VCaP (cell line): ENCODE measurements at regions not wholly inside any gene's neighbourhood (a gene's known extent, or its start where the extent isn't known, plus 50 kb on each side); places are given as distances from the start of the nearest gene placed in this dataset.
"Not testable (repeated sequence)": the region's sequence is repeated elsewhere in the genome, so short reads cannot be mapped to it uniquely, and the experiment has no call there.

ENCODE experiments used
- H3K27ac ChIP-seq: fragments of 450-650 bp; 2 replicates; pipeline ENCODE4 v1.5.1; 2017
- TF ChIP-seq, protein P1 (sequence below): fragments of 450-650 bp; conservative IDR thresholded peaks from 2 replicates; pipeline ENCODE4 v1.5.1; 2017; ENCODE audit warnings: mild to moderate bottlenecking, moderate library complexity

DNA sequence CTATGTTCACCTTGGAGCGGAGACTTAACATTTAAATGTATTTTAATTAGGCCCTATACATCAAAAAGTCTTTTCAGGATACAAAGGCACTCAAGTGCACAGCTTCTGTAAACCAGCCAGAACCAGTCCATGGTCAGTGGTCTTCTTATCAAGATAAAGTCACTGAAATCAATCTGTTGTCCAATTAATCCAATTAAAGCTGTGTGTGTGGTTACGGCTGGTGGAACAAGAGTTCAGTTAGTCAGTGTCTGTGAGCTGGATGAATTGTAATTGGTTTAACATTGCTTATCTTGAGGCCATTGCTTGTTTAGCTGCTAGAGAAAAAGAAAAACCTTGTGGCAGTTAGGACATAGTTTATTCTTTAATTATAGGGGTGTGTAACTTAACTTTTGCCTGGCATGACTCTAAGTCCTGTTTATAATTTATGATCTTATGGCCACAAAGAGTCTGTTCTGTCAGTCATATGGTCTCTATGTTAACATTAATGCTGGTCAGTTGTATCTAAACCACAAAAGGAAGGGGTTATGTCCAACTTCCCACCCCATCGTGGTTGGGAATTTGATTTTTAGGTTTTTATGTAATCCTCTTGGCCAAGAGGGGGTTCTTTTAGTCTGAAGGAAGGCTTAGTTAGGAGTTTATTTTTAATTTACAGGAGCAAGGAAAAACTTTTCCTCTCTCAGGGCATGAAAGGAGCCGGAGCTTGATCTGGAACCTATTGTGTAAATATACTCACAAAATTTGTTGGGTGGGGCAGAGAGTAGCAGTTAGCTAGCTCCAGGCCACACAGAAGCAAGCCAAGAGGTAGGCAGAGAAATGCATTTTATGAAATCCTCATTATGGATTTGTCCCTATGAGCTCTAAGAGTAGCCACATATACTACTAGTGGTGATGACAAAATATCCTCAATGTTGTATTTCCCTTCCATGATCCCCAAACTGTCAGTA lies 665.7 kb upstream of the ACTRT1 start:
- no peak overlapping the region for H3K27ac ChIP-seq
- TF ChIP-seq, protein P1, sequence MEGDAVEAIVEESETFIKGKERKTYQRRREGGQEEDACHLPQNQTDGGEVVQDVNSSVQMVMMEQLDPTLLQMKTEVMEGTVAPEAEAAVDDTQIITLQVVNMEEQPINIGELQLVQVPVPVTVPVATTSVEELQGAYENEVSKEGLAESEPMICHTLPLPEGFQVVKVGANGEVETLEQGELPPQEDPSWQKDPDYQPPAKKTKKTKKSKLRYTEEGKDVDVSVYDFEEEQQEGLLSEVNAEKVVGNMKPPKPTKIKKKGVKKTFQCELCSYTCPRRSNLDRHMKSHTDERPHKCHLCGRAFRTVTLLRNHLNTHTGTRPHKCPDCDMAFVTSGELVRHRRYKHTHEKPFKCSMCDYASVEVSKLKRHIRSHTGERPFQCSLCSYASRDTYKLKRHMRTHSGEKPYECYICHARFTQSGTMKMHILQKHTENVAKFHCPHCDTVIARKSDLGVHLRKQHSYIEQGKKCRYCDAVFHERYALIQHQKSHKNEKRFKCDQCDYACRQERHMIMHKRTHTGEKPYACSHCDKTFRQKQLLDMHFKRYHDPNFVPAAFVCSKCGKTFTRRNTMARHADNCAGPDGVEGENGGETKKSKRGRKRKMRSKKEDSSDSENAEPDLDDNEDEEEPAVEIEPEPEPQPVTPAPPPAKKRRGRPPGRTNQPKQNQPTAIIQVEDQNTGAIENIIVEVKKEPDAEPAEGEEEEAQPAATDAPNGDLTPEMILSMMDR, result no peak

DNA sequence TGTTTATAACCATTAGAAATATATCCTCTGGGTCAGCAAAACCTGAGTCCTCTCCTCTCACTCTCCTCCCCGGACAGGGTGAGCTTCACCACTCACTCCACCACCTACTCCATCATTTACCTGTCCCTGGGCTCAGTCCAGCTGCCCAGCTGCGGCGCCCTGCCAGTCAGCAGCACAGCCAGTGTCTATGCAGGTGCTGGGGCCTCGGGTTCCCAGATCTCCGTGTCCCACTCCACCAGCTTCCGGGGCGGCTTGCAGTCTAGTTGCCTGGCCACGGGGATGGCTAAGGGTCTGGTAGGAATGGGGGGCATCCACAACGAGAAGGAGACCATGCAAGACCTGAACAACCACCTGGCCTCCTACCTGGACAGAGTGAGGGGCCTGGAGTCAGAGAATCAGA lies 662.2 kb upstream of the ACTRT1 start:
- H3K27ac ChIP-seq, result no peak overlapping the region
- TF ChIP-seq, protein P1, result no peak

DNA sequence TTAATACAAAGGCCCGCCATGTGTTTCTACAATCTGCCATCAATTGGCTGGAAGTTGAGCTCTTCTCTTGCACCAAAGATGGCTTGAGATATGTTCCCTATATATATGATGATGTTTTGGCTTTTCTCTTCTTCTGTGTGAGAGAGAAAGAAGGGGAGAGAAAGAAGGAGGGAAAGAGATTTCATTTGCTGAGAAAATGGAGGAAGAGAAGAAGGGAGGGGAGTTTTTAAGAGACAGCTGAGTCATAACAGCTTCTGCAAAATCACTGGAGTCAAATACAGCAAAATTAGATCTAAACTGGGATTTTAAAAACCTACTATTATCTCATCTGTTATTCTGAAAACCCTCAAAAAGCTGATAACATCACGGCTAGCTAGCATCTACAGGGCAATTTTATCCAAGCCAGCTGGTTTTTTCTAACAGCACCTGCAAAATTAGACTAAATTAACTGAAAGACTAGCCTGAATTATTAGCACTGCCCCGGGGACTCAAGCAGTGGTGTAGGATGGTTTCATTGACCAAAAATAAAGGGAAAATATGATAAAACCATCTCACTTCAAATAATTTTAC lies 647.6 kb upstream of the ACTRT1 start:
- TF ChIP-seq, protein P1, result no peak
- H3K27ac ChIP-seq, result no peak overlapping the region

DNA sequence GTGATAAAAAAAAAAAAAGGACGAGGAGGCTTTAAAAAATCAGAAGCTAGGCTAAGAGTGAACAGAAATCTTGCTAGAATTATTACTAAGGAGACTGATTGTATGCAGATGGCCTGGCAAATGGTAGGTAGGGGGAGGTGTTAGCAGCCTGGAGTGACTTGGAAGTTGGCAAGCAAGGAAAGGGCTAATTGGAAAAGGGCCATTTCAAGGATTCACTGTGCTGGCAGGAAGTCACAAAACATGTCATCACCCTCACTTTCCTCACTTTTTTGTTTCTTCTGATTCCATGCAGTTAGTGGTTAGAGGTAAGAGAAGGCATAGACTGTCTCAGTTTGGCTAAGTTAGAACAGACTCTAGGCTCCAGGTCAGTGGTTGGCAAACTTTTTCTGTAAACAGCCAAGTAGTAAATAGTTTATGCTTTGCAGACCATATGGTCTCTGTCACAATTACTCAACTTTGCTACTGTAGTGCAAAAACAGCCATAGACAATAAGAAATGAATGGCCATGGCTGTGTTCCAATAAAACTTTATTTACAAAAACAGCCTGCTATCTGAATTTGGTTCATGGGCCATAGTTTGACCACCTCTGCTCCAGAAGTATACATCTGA lies 646.5 kb upstream of the ACTRT1 start:
- no peak overlapping the region for H3K27ac ChIP-seq
- TF ChIP-seq, protein P1, result no peak

DNA sequence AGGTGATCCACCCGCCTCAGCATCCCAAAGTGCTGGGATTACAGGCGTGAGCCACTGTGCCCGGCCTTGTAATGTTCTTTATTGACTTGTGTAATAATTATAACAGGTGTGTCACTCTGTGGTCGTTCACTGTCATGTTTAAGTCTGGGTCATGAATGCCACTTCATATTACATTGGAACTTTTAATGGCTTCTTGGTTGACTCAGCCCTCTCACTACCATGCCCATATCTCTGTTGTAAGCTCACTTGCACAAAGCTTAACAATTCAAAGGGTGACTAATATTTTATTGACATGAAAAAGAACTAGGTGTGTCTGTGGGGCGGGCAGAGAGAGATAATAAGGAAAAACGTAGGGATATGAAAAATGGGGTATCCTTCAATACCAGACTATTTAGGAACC lies 639.7 kb upstream of the ACTRT1 start:
- TF ChIP-seq, protein P1, result no peak
- H3K27ac ChIP-seq, result no peak overlapping the region

DNA sequence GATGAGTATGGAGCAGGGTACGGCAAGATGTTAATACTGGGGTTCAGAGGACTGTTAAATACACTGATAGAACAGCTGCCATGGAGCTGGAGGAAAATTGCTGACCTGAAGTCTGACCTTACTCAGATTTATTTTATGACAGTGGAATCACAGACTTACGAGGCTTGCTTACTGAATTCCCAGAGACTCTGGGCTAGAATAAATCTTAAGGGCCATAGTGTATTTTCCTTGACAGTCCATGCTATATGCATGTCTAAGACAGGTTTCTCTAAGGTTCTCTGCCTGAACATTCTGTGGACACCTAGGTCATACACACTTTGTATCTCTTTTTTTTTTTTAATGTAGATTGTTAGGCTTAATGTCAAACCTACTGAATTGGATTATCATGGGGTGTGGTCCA lies 633.2 kb upstream of the ACTRT1 start:
- TF ChIP-seq, protein P1, result no peak
- H3K27ac ChIP-seq, result no peak overlapping the region

DNA sequence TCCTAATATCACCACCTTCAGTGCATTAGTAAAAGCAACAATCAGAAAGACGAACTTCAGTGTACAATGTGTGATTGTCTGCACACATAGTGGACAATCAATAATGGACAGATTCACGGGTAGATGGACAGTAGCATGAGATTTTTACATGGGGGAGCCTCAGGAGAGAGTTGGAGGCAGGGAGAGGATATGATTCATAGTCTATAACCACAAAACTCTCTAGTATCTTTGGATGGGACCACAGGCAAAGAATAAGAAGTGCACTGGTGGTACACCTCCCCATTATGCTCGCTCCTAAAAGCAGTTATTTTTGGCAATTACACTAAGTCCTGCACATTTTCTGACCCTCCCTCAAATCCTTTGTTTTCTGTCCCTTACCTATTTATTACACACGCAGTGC lies 624.4 kb upstream of the ACTRT1 start:
- no peak overlapping the region for H3K27ac ChIP-seq

DNA sequence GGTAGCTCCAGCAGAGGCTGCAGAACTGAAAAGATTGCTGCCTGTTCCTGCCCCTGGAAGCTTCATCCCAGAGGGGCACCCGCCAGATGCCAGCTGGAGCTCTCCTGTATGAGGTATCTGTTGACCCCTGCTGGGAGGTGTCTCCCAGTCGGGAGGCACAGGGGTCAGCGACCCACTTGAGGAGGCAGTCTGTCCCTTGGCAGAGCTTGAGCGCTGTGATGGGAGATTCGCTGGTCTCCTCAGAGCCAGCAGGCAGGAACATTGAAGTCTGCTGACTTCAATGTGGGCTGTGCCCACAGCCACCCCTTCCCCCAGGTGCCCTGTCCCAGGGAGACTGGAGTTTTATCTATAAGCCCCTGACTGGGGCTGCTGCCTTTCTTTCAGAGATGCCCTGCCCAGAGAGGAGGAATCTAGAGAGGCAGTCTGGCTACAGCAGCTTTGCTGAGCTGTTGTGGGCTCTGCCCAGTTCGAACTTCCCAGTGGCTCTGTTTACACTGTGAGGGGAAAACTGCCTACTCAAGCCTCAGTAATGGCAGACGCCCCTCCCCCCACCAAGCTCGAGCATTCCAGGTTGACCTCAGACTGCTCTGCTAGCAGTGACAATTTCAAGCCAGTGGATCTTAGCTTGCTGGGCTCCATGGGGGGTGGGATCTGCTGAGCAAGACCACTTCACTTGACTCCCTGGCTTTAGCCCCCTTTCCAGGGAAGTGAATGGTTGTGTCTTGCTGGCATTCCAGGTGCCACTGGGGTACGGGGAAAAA lies 622.3 kb upstream of the ACTRT1 start:
- not testable (repeated sequence) for H3K27ac ChIP-seq

More for the DNA sequence above, 624.4 kb upstream of the ACTRT1 start:
- TF ChIP-seq, protein P1, result no peak
